ENCODE measurements at regions not wholly inside any gene's neighbourhood (a gene's known extent, or its start where the extent isn't known, plus 50 kb on each side); places are given as distances from the start of the nearest gene placed in this dataset.

DNA sequence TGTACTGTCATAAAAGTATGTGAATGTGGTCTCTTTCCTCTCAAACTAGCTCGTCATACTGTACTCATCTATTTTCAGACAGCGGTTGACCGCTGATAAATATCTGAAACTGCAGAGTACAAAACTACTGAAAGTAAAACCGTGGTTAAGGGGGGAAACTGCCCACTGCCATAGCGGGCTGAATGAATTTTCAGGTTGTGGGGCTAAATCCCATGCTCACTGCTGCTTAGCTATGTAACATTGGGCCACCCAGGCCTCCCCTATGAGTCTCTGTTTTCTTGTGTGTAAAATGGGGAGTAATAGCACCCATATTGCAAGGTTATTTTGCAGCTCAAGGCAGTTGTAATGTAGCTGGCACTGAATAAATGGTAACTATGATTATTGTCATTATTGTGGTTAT is 82.3 kb downstream of the MSX2 start:
- no peak for DNase-seq
- Histone ChIP-seq H3K27me3 (no peaks in the 10 kb centered on the region), H3K36me3 (no peaks in the 10 kb centered on the region), H3K4me3 (no peak overlapping the region), H3K27ac (no peak overlapping the region), H3K9me3 (no peaks in the 10 kb centered on the region), H3K4me1 (no peaks in the 10 kb centered on the region)
- TF ChIP-seq, protein P1, sequence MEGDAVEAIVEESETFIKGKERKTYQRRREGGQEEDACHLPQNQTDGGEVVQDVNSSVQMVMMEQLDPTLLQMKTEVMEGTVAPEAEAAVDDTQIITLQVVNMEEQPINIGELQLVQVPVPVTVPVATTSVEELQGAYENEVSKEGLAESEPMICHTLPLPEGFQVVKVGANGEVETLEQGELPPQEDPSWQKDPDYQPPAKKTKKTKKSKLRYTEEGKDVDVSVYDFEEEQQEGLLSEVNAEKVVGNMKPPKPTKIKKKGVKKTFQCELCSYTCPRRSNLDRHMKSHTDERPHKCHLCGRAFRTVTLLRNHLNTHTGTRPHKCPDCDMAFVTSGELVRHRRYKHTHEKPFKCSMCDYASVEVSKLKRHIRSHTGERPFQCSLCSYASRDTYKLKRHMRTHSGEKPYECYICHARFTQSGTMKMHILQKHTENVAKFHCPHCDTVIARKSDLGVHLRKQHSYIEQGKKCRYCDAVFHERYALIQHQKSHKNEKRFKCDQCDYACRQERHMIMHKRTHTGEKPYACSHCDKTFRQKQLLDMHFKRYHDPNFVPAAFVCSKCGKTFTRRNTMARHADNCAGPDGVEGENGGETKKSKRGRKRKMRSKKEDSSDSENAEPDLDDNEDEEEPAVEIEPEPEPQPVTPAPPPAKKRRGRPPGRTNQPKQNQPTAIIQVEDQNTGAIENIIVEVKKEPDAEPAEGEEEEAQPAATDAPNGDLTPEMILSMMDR (IDR thresholded peaks at IDR 0.05) = no peak
- TF ChIP-seq POLR2A (IDR thresholded peaks at IDR 0.05) = no peak

DNA sequence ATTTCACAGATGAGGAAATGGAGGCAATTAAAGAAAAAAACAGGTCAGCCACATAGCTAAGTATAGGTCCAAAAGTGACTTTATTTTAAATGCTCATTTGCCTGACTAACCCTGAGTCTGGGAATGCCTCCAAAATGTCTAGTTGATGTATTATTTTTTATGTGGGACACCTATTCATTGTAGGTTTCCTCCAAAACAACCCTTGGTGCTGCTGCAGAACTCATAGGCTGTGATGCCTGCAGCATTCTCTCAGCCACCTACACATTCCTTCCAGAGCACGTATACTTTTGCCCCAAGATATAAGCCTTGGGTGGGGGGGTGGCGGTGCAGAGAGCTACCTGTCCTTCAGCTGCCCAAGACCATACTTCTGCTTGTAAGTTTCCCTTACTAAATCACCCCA is 77.4 kb downstream of the MSX2 start:
- Histone ChIP-seq H3K4me1 (no peaks in the 10 kb centered on the region), H3K27ac (no peak overlapping the region), H3K9me3 (no peaks in the 10 kb centered on the region), H3K36me3 (no peaks in the 10 kb centered on the region), H3K4me3 (no peak overlapping the region), H3K27me3 (no peaks in the 10 kb centered on the region)
- DNase-seq = no peak
- TF ChIP-seq, protein P1 (IDR thresholded peaks at IDR 0.05) = no peak

DNA sequence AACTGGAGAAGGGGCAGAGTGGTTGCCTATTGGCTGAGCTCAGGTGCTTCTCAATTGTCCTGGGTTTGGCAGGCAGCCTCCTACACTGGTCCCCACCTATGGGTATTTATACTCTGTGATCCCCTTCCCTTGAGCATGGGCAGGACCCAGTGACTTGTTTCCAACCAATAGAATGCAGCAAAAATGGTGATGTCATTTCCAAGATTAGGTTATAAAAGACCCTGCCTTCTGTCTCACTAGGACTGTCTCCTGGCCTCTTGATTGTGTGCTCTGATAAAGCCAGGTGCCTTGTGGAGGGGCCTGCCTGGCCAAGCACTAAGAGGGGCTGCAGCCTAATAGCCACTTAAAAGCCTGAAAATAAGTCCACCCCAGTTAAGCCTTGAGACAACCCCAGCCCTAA is 76.1 kb downstream of the MSX2 start:
- Histone ChIP-seq H3K27ac (no peak overlapping the region), H3K9me3 (no peaks in the 10 kb centered on the region), H3K4me3 (no peak overlapping the region), H3K4me1 (no peaks in the 10 kb centered on the region), H3K27me3 (no peaks in the 10 kb centered on the region), H3K36me3 (no peaks in the 10 kb centered on the region)
- no peak for DNase-seq
- TF ChIP-seq, protein P1 (IDR thresholded peaks at IDR 0.05) = no peak
- no peak for TF ChIP-seq POLR2A (IDR thresholded peaks at IDR 0.05)

- H3K36me3 ChIP-seq = no peaks in the 10 kb centered on the region
- no peaks in the 10 kb centered on the region for H3K4me1 ChIP-seq
- DNase-seq = no peak
- no peaks in the 10 kb centered on the region for H3K9me3 ChIP-seq
- H3K27me3 ChIP-seq = no peaks in the 10 kb centered on the region
- TF ChIP-seq, protein P1 (IDR thresholded peaks at IDR 0.05) = no peak
- TF ChIP-seq POLR2A (IDR thresholded peaks at IDR 0.05) = no peak
- no peak overlapping the region for H3K4me3 ChIP-seq
- H3K27ac ChIP-seq = no peak overlapping the region
These were observed 74.7 kb downstream of the MSX2 start for GRCh38 chr5:174799121-174799520.

DNA sequence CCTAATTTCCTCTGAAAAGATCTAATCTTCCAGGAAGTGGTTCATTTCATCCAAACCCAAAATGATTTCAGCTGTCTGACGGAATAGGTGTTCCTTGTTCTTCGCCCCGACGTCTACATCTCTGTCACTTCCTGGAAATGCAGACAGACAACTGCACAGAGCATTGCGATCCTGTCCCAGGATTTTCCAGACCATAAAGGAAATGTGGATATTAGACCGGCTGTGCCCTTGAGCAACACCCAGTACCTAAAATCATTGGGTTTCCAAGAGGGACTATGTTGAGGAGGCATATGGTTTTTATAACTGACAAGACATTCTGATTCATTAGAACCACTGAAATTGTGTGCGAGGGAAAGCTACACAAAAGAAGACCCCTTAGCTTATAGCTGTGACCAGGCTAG is 74.2 kb downstream of the MSX2 start:
- H3K36me3 ChIP-seq = no peaks in the 10 kb centered on the region
- no peak for DNase-seq
- H3K27me3 ChIP-seq = no peaks in the 10 kb centered on the region
- H3K9me3 ChIP-seq = no peaks in the 10 kb centered on the region
- TF ChIP-seq POLR2A (IDR thresholded peaks at IDR 0.05) = no peak
- TF ChIP-seq, protein P1 (IDR thresholded peaks at IDR 0.05) = no peak
- H3K4me1 ChIP-seq = peaks cover 0 to 3% (median 0%) of the 10 kb centered on the region in 4 donors
- H3K4me3 ChIP-seq = no peak overlapping the region
- H3K27ac ChIP-seq = no peak overlapping the region

GRCh38 chr5:174796711-174797192 is 72.4 kb downstream of the MSX2 start:
- no peak for DNase-seq
- no peaks in the 10 kb centered on the region for H3K27me3 ChIP-seq

More at GRCh38 chr5:174796711-174797192, 72.4 kb downstream of the MSX2 start:
- no peaks in the 10 kb centered on the region for H3K9me3 ChIP-seq
- H3K4me1 ChIP-seq = peaks cover 0 to 6% (median 0%) of the 10 kb centered on the region in 4 donors
- TF ChIP-seq POLR2A (IDR thresholded peaks at IDR 0.05) = no peak
- TF ChIP-seq, protein P1 (IDR thresholded peaks at IDR 0.05) = no peak
- no peak overlapping the region for H3K27ac ChIP-seq
- H3K4me3 ChIP-seq = no peak overlapping the region
- H3K36me3 ChIP-seq = no peaks in the 10 kb centered on the region

Measured in Peyer's patch (tissue), 4 donors.